ENCODE measurements at regions not wholly inside any gene's neighbourhood (a gene's known extent, or its start where the extent isn't known, plus 50 kb on each side); places are given as distances from the start of the nearest gene placed in this dataset.

DNA sequence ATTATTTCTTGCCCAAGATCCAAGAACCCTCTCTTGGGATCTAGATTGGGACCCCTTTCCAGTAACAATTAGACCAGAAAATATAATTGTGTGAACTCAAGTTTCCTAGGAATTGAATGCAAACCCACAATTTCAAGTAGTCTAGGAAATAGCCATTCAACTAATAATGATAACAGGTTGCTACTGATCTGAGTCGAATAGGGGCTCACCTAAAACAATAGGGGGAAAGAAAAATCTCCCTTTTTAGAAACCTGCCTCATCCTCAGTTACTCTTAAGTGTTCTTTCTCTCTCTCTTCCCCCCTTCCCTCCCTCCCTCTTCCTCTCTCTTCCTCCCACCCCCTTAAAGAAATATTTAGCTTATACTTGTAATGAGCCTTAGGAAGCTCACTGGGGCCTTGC is 555.3 kb downstream of the IGSF11 start:
- TF ChIP-seq, protein P1, sequence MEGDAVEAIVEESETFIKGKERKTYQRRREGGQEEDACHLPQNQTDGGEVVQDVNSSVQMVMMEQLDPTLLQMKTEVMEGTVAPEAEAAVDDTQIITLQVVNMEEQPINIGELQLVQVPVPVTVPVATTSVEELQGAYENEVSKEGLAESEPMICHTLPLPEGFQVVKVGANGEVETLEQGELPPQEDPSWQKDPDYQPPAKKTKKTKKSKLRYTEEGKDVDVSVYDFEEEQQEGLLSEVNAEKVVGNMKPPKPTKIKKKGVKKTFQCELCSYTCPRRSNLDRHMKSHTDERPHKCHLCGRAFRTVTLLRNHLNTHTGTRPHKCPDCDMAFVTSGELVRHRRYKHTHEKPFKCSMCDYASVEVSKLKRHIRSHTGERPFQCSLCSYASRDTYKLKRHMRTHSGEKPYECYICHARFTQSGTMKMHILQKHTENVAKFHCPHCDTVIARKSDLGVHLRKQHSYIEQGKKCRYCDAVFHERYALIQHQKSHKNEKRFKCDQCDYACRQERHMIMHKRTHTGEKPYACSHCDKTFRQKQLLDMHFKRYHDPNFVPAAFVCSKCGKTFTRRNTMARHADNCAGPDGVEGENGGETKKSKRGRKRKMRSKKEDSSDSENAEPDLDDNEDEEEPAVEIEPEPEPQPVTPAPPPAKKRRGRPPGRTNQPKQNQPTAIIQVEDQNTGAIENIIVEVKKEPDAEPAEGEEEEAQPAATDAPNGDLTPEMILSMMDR (IDR thresholded peaks at IDR 0.05): no peak
- no peak for TF ChIP-seq POLR2A (IDR thresholded peaks at IDR 0.05)
- no peaks in the 10 kb centered on the region for H3K9me3 ChIP-seq (replicated peaks in 1 of 3)
- no peaks in the 10 kb centered on the region for H3K36me3 ChIP-seq (replicated peaks in 1 of 2)
- no peak for DNase-seq
- H3K4me3 ChIP-seq: no peak overlapping the region
- H3K27me3 ChIP-seq: no peaks in the 10 kb centered on the region
- H3K27ac ChIP-seq: no peak overlapping the region
- H3K4me1 ChIP-seq (replicated peaks in 1 of 2): no peaks in the 10 kb centered on the region
- intact Hi-C loops (cut with DNase I): no loop called here
- WGBS, 4 donors: 68 to 81% (median 78%) methylated on average over 1 of the region's 1 CpG

DNA sequence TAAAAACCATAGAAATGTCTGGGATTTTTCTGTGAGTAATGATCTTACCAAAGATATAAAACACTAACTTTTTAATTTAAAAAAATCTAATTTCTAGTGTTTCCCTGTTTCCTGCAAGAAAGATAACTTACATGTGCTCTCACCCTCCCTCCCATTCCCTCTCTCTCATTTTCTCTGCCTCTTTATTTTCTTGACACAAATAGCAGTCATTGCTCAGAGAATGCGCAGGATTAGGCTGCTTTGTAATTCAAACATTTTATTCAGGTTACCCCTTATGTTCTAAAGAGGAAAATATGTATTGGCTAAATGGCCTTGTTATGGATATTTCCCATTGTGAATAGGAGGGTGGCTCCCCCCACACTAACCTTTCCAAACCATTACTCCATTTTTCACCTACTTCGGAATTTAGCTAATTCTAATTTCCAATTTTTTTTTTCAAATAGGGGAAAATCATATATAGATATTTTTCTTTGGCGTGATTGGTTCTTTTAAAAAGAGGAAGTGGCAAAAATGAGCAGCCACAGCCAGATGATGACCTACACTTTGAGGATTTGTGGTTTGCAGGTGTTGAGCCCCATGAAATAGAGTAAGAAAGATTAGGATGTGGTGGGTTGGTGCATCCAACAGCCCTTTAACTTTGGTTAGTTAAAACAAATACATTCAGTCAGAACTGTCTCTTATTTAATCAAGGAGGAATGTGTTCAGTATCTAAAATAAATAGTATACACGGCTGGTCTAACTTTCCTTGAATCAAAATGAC is 554.4 kb downstream of the IGSF11 start:
- WGBS, 4 donors: 51 to 57% (median 53%) methylated on average over 4 of the region's 4 CpGs
- no peak overlapping the region for H3K27ac ChIP-seq
- intact Hi-C loops (cut with DNase I): no loop called here
- H3K27me3 ChIP-seq: no peaks in the 10 kb centered on the region
- H3K4me1 ChIP-seq (replicated peaks in 1 of 2): no peaks in the 10 kb centered on the region
- no peaks in the 10 kb centered on the region for H3K36me3 ChIP-seq (replicated peaks in 1 of 2)
- H3K9me3 ChIP-seq (replicated peaks in 1 of 3): no peaks in the 10 kb centered on the region
- no peak for TF ChIP-seq POLR2A (IDR thresholded peaks at IDR 0.05)
- TF ChIP-seq, protein P1 (IDR thresholded peaks at IDR 0.05): no peak
- no peak overlapping the region for H3K4me3 ChIP-seq
- no peak for DNase-seq

DNA sequence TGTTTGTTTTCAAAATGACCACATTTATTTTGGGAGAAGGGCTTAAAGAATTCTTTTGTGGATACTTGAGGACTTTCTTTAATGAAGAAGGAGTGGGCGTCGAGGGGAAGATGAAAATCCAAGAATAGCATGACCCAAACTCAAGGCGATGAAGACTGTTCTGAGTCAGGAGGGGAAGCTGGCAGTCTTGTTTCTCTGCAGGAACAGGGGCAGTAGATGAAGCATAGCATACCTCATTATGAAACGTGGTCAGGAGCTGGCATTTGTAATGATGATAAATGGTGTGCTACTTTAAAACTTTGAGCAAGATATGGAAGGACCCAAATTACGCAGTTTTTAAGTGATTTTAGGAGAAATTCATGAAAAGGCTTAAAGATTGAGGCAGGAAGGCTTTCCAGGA is 549.0 kb downstream of the IGSF11 start:
- no peak overlapping the region for H3K27ac ChIP-seq
- no peaks in the 10 kb centered on the region for H3K27me3 ChIP-seq
- TF ChIP-seq, protein P1 (IDR thresholded peaks at IDR 0.05): no peak
- TF ChIP-seq POLR2A (IDR thresholded peaks at IDR 0.05): no peak
- no peak for DNase-seq
- intact Hi-C loops (cut with DNase I): no loop called here
- 67 to 73% (median 73%) methylated on average over 5 of the region's 5 CpGs for WGBS, 4 donors
- H3K36me3 ChIP-seq (replicated peaks in 1 of 2): no peaks in the 10 kb centered on the region
- no peaks in the 10 kb centered on the region for H3K9me3 ChIP-seq (replicated peaks in 1 of 3)
- no peak overlapping the region for H3K4me3 ChIP-seq
- H3K4me1 ChIP-seq (replicated peaks in 1 of 2): no peaks in the 10 kb centered on the region

DNA sequence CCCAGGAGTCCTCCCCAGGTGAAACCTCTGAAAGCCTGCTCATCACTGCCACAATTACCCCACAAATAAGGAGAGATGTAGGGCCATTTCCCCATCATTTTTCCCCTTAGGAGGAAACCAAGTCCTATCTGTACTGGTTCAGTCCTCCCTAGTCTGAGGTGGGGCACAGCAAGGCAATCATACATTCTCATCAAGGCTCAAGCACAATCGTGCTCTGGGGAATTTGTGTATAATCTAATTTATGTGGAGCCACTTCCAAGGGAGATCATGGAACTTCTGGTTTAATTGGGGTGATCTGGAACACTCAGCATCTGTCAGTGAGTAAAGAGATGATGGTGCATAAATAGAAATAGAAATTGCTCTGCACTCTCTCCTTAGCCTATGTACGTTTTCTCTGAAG is 546.9 kb downstream of the IGSF11 start:
- no peak for DNase-seq
- TF ChIP-seq POLR2A (IDR thresholded peaks at IDR 0.05): no peak
- TF ChIP-seq, protein P1 (IDR thresholded peaks at IDR 0.05): no peak
- H3K4me1 ChIP-seq (replicated peaks in 1 of 2): no peaks in the 10 kb centered on the region
- H3K27ac ChIP-seq: no peak overlapping the region
- no peaks in the 10 kb centered on the region for H3K36me3 ChIP-seq (replicated peaks in 1 of 2)
- H3K27me3 ChIP-seq: no peaks in the 10 kb centered on the region
- no peak overlapping the region for H3K4me3 ChIP-seq
- 67 to 83% (median 74%) methylated on average over 2 of the region's 2 CpGs for WGBS, 4 donors
- no peaks in the 10 kb centered on the region for H3K9me3 ChIP-seq (replicated peaks in 1 of 3)
- intact Hi-C loops (cut with DNase I): no loop called here

Measured in adrenal gland (tissue), 9 donors.